ENCODE measurements at regions not wholly inside any gene's neighbourhood (a gene's known extent, or its start where the extent isn't known, plus 50 kb on each side); places are given as distances from the start of the nearest gene placed in this dataset.

DNA sequence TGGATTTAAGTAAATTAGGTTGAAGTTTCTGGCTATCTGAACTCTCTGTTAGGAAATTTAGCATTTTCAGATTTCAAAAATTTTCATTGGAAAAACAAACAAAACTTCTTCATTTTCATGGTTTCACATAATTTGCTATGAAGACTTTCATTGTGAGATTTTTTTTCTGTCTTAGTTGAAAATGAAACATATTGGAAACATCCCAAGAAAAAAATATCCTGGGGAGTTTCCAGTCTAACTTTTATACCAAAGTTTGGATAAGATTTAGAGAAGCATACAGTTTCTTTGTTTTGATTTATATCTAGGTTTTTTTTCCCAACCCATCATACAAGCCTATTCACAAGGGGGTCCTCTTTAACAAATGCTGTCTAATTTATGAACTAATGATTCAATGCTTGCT, 300.5 kb upstream of the SEMA3A start:
- ATAC-seq: no peak
- no peak for DNase-seq (ENCODE audit: low read depth, low spot score)
- Histone ChIP-seq H3K9me3 (ENCODE audit: control insufficient read depth, insufficient read depth, low read depth, low read length) (no peaks in the 10 kb centered on the region), H3K4me3 (ENCODE audit: low read depth in 2 of 2, low read length in 2 of 2) (no peak overlapping the region), H3K4me1 (ENCODE audit: control insufficient read depth, insufficient read depth, low read length) (no peaks in the 10 kb centered on the region), H3K27ac (ENCODE audit: low read length) (no peak overlapping the region), H3K36me3 (ENCODE audit: control insufficient read depth, insufficient read depth, low read length) (no peaks in the 10 kb centered on the region), H3K27me3 (ENCODE audit: control insufficient read depth, insufficient read depth, low read length) (no peaks in the 10 kb centered on the region)
- TF ChIP-seq, protein P1, sequence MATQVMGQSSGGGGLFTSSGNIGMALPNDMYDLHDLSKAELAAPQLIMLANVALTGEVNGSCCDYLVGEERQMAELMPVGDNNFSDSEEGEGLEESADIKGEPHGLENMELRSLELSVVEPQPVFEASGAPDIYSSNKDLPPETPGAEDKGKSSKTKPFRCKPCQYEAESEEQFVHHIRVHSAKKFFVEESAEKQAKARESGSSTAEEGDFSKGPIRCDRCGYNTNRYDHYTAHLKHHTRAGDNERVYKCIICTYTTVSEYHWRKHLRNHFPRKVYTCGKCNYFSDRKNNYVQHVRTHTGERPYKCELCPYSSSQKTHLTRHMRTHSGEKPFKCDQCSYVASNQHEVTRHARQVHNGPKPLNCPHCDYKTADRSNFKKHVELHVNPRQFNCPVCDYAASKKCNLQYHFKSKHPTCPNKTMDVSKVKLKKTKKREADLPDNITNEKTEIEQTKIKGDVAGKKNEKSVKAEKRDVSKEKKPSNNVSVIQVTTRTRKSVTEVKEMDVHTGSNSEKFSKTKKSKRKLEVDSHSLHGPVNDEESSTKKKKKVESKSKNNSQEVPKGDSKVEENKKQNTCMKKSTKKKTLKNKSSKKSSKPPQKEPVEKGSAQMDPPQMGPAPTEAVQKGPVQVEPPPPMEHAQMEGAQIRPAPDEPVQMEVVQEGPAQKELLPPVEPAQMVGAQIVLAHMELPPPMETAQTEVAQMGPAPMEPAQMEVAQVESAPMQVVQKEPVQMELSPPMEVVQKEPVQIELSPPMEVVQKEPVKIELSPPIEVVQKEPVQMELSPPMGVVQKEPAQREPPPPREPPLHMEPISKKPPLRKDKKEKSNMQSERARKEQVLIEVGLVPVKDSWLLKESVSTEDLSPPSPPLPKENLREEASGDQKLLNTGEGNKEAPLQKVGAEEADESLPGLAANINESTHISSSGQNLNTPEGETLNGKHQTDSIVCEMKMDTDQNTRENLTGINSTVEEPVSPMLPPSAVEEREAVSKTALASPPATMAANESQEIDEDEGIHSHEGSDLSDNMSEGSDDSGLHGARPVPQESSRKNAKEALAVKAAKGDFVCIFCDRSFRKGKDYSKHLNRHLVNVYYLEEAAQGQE (IDR thresholded peaks at IDR 0.05; ENCODE audit: insufficient read depth in 1 of 2, low read depth in 2 of 2, low read length in 1 of 2): no peak
- no peak for TF ChIP-seq TCF7L2 (IDR thresholded peaks at IDR 0.05; ENCODE audit: low read depth, low read length)
- no peak for TF ChIP-seq SIN3A (IDR thresholded peaks at IDR 0.05; ENCODE audit: borderline replicate concordance, insufficient read depth, low read depth, low read length)
- no peak for TF ChIP-seq POLR2AphosphoS5 (IDR thresholded peaks at IDR 0.05; ENCODE audit: low read depth, low read length)
- TF ChIP-seq, protein P2, sequence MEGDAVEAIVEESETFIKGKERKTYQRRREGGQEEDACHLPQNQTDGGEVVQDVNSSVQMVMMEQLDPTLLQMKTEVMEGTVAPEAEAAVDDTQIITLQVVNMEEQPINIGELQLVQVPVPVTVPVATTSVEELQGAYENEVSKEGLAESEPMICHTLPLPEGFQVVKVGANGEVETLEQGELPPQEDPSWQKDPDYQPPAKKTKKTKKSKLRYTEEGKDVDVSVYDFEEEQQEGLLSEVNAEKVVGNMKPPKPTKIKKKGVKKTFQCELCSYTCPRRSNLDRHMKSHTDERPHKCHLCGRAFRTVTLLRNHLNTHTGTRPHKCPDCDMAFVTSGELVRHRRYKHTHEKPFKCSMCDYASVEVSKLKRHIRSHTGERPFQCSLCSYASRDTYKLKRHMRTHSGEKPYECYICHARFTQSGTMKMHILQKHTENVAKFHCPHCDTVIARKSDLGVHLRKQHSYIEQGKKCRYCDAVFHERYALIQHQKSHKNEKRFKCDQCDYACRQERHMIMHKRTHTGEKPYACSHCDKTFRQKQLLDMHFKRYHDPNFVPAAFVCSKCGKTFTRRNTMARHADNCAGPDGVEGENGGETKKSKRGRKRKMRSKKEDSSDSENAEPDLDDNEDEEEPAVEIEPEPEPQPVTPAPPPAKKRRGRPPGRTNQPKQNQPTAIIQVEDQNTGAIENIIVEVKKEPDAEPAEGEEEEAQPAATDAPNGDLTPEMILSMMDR (IDR thresholded peaks at IDR 0.05): no peak
- no TSS peak for BruUV-seq (replicated peaks)
- ChIA-PET POLR2A (no interaction called here), CTCF (no interaction called here)
- intact Hi-C loops (cut with micrococcal nuclease; ENCODE audit: unreplicated experiment): no loop called here
- in situ Hi-C loops (cut with HindIII; ENCODE audit: low pct_unique_long_range_greater_than_20kb, low sequenced_read_pairs): no loop called here

DNA sequence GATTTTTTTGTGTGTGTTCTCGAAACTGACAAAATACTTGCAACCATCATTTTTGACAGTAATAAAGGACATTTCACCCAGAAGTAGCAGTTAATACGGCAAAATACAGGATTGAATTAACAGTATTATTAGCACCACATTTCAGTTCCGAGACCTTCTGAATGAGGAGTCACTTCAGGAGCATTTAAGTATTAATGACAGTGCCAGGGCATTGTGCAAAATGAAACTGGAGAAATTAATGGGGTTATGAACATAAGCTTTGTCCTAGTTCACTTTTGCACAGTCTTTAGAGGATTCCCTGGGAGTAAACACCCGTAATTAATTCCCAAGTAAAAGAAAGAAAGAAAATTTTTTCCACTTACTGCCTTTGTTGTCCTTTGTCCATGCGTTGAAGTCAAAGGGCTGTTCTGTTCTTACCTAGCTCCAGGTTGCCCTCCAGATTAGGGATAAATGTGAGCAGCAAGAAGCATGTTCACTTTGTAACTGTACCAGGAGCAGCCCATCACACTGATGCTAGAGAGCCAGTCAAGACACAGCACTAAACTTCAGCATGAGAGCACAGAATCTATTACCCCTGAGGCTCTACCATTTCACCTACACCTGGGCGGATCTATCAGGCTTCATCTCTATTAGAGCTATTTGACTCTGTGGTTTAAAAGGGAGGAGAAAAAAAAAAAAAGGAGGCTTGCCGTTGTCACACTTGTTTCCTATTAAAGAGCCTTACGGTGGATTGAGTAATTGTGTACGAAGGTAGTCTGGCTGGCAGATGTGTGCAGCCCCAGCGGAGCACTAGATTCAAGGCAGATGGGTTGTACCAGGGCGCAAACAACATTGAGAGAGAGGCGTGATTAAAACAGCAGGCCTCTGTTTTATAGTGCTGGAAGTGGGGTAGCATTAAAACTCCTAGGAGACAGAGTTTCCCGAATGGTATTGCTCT, 297.8 kb upstream of the SEMA3A start:
- in situ Hi-C loops (cut with HindIII; ENCODE audit: low pct_unique_long_range_greater_than_20kb, low sequenced_read_pairs) (no loop called here), intact Hi-C loops (cut with micrococcal nuclease; ENCODE audit: unreplicated experiment) (no loop called here)
- Histone ChIP-seq H3K4me3 (ENCODE audit: low read depth in 2 of 2, low read length in 2 of 2) (no peak overlapping the region), H3K36me3 (ENCODE audit: control insufficient read depth, insufficient read depth, low read length) (no peaks in the 10 kb centered on the region), H3K4me1 (ENCODE audit: control insufficient read depth, insufficient read depth, low read length) (no peaks in the 10 kb centered on the region), H3K27me3 (ENCODE audit: control insufficient read depth, insufficient read depth, low read length) (no peaks in the 10 kb centered on the region), H3K9me3 (ENCODE audit: control insufficient read depth, insufficient read depth, low read depth, low read length) (no peaks in the 10 kb centered on the region), H3K27ac (ENCODE audit: low read length) (no peak overlapping the region)
- no TSS peak for BruUV-seq (replicated peaks)
- ChIA-PET CTCF (no interaction called here), POLR2A (no interaction called here)
- ATAC-seq (no peak), DNase-seq (ENCODE audit: low read depth, low spot score) (no peak)
- TF ChIP-seq, protein P2 (IDR thresholded peaks at IDR 0.05): no peak
- TF ChIP-seq TCF7L2 (IDR thresholded peaks at IDR 0.05; ENCODE audit: low read depth, low read length): no peak
- TF ChIP-seq POLR2AphosphoS5 (IDR thresholded peaks at IDR 0.05; ENCODE audit: low read depth, low read length): no peak
- no peak for TF ChIP-seq SIN3A (IDR thresholded peaks at IDR 0.05; ENCODE audit: borderline replicate concordance, insufficient read depth, low read depth, low read length)
- TF ChIP-seq, protein P1 (IDR thresholded peaks at IDR 0.05; ENCODE audit: insufficient read depth in 1 of 2, low read depth in 2 of 2, low read length in 1 of 2): no peak
